Naive thymus-derived CD4-positive, alpha-beta T cell (primary cell): ENCODE measurements at regions not wholly inside any gene's neighbourhood (a gene's known extent, or its start where the extent isn't known, plus 50 kb on each side); places are given as distances from the start of the nearest gene placed in this dataset.

Source experiments
- ATAC-seq: fragments of 150-1000 bp; cut with Tn5 transposase; 2 replicates; pipeline ENCODE4 v1.10.0; 2021; ENCODE audit warnings: mild to moderate bottlenecking, moderate library complexity
- CTCF ChIA-PET: fragments of 350-600 bp; sonication (Branson Sonifier 250); formaldehyde crosslinking; loops from one replicate; lab custom pipeline; 2021; ENCODE audit warnings: antibody characterized with exemption; lab: Charles Lee
- POLR2A ChIA-PET: fragments of 350-600 bp; sonication (Branson Sonifier 250); formaldehyde crosslinking; loops from one replicate; lab custom pipeline; 2021; ENCODE audit warnings: antibody characterized with exemption, inconsistent platforms; lab: Charles Lee
- DNase-seq, 9 donors: peaks; one replicate each; pipeline versions ENCODE4 v3.0.0 to v3.0.0-alpha.2; 2020 to 2022; ENCODE audit warnings: mixed read lengths in 1 of 9
- H3K27ac ChIP-seq: one replicate; pipeline ENCODE4 v1.7.0; 2013; ENCODE audit warnings: mild to moderate bottlenecking, low read depth, low read length, moderate library complexity
- H3K27me3 ChIP-seq, 2 donors: one replicate each; pipeline ENCODE4 v1.7.0; 2013; ENCODE audit warnings: low read length in 2 of 2, mild to moderate bottlenecking in 2 of 2, moderate library complexity in 2 of 2; ENCODE audit not compliant: control insufficient read depth in 2 of 2, insufficient read depth in 2 of 2
- H3K36me3 ChIP-seq, 3 experiments: 1 replicate in 2 of 3; 2 replicates in 1 of 3; pipeline ENCODE4 v1.7.0; 2013; ENCODE audit warnings: low read length in 3 of 3, mild to moderate bottlenecking in 3 of 3, moderate library complexity in 1 of 3; ENCODE audit not compliant: insufficient read depth in 3 of 3, control insufficient read depth in 2 of 3
- H3K4me1 ChIP-seq, 2 donors: one replicate each; pipeline ENCODE4 v1.7.0; 2013; ENCODE audit warnings: low read length in 2 of 2, mild to moderate bottlenecking in 2 of 2, moderate library complexity in 1 of 2; ENCODE audit not compliant: control insufficient read depth in 2 of 2, insufficient read depth in 2 of 2
- H3K4me3 ChIP-seq: 2 replicates; pipeline ENCODE4 v1.7.0; 2013; ENCODE audit warnings: mild to moderate bottlenecking, low read length
- H3K9me3 ChIP-seq, 3 experiments: 1 replicate in 2 of 3; 2 replicates in 1 of 3; pipeline ENCODE4 v1.7.0; 2013; ENCODE audit warnings: low read length in 3 of 3; ENCODE audit not compliant: control insufficient read depth in 2 of 3
- H3K27ac Mint-ChIP-seq, 9 donors: one replicate each; pipeline ENCODE4 v1.8.0; 2020 to 2022; ENCODE audit warnings: mixed read lengths in 9 of 9, mild to moderate bottlenecking in 8 of 9, moderate library complexity in 5 of 9, inconsistent platforms in 2 of 9
- H3K27me3 Mint-ChIP-seq, 5 donors: one replicate each; pipeline ENCODE4 v1.8.0; 2021 to 2022; ENCODE audit warnings: mixed read lengths in 5 of 5, mild to moderate bottlenecking in 1 of 5
- H3K36me3 Mint-ChIP-seq, 5 donors: one replicate each; pipeline ENCODE4 v1.8.0; 2020 to 2022; ENCODE audit warnings: mixed read lengths in 5 of 5, mild to moderate bottlenecking in 3 of 5, inconsistent platforms in 1 of 5
- H3K4me1 Mint-ChIP-seq, 7 donors: one replicate each; pipeline ENCODE4 v1.8.0; 2020 to 2022; ENCODE audit warnings: mixed read lengths in 7 of 7, mild to moderate bottlenecking in 3 of 7, inconsistent platforms in 1 of 7
- H3K4me3 Mint-ChIP-seq, 10 donors: one replicate each; pipeline ENCODE4 v1.8.0; 2020 to 2022; ENCODE audit warnings: mild to moderate bottlenecking in 10 of 10, mixed read lengths in 10 of 10, moderate library complexity in 6 of 10, inconsistent platforms in 2 of 10
- H3K9me3 Mint-ChIP-seq, 11 donors: one replicate each; pipeline ENCODE4 v1.8.0; 2020 to 2022; ENCODE audit warnings: mixed read lengths in 11 of 11, mild to moderate bottlenecking in 4 of 11, inconsistent platforms in 1 of 11, moderate library complexity in 1 of 11
- intact Hi-C, 2 donors: fragments of 100-400 bp; cut with micrococcal nuclease; formaldehyde crosslinking; loops; one replicate each; pipeline ENCODE4 v1.15.1; 2023

DNA sequence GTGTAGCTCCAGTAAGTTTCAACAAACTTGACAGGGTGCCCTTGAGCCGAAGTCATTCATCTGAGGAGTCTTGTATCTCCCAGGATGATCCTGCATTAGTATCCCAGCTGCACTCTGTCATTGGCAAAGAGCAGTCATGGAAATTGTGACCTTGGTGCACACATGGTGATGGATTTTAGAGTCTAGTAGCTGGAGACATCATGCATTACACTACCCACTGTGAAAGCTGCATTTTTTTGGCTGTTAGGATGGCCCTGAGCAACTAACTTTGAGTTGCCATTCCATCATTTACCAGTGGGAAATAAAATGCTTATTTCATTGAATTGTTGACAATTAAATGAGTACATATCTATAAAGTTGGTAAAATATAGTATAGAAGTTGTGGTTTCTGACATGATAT is 552.6 kb upstream of the CBLB start:
- H3K9me3 Mint-ChIP-seq, result peaks cover 0 to 15% (median 0%) of the 10 kb centered on the region in 11 donors
- Histone ChIP-seq H3K9me3 (no peaks in the 10 kb centered on the region), H3K4me1 (peaks cover 0 to 8% of the 10 kb centered on the region in 2 donors), H3K27ac (no peak overlapping the region), H3K27me3 (no peaks in the 10 kb centered on the region), H3K36me3 (no peaks in the 10 kb centered on the region), H3K4me3 (no peak overlapping the region)
- no peak overlapping the region for H3K27ac Mint-ChIP-seq
- ChIA-PET POLR2A (no interaction called here), CTCF (no interaction called here)
- no peaks in the 10 kb centered on the region for H3K27me3 Mint-ChIP-seq
- intact Hi-C loops, result loop anchor here in 1 of 2 donors (10.0 kb wide), 1 partner anchor 247 kb away; no protein-coding TSS in a partner anchor
- H3K36me3 Mint-ChIP-seq, result peaks cover 0 to 8% (median 0%) of the 10 kb centered on the region in 5 donors
- H3K4me1 Mint-ChIP-seq, result peaks cover 0 to 26% (median 8%) of the 10 kb centered on the region in 7 donors
- H3K4me3 Mint-ChIP-seq, result no peak overlapping the region
- DNase-seq (no peak), ATAC-seq (no peak)

DNA sequence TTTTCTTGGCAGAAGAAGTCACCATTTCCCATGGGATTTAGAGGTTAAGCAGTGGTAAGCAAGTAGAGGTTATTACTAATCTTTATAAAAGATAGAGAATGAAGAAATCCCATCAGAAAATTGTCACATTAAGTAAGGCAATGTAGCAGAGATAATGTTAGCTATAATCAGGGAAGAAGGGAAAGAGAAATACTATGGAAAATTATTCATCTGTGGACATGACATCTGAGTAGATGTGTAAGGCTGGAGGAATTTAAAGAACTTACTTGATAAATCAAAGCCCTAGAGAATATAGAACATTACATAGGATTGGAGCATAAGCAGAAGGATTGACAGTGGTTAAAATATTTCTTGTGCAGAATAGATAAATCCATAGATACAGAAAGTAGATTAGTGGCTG is 553.1 kb upstream of the CBLB start:
- no peaks in the 10 kb centered on the region for H3K36me3 ChIP-seq
- no peaks in the 10 kb centered on the region for H3K9me3 ChIP-seq
- no peak overlapping the region for H3K4me3 ChIP-seq
- ChIA-PET POLR2A (no interaction called here), CTCF (no interaction called here)
- Mint-ChIP-seq H3K9me3 (peaks cover 0 to 15% (median 0%) of the 10 kb centered on the region in 11 donors), H3K27ac (no peak overlapping the region), H3K4me1 (peaks cover 0 to 26% (median 8%) of the 10 kb centered on the region in 7 donors), H3K4me3 (no peak overlapping the region), H3K27me3 (no peaks in the 10 kb centered on the region), H3K36me3 (peaks cover 0 to 8% (median 0%) of the 10 kb centered on the region in 5 donors)
- ATAC-seq, result no peak
- H3K27ac ChIP-seq, result no peak overlapping the region
- intact Hi-C loops, result loop anchor here in 1 of 2 donors (10.0 kb wide), 1 partner anchor 247 kb away; no protein-coding TSS in a partner anchor
- peaks cover 0 to 8% of the 10 kb centered on the region in 2 donors for H3K4me1 ChIP-seq
- DNase-seq, result no peak
- no peaks in the 10 kb centered on the region for H3K27me3 ChIP-seq

DNA sequence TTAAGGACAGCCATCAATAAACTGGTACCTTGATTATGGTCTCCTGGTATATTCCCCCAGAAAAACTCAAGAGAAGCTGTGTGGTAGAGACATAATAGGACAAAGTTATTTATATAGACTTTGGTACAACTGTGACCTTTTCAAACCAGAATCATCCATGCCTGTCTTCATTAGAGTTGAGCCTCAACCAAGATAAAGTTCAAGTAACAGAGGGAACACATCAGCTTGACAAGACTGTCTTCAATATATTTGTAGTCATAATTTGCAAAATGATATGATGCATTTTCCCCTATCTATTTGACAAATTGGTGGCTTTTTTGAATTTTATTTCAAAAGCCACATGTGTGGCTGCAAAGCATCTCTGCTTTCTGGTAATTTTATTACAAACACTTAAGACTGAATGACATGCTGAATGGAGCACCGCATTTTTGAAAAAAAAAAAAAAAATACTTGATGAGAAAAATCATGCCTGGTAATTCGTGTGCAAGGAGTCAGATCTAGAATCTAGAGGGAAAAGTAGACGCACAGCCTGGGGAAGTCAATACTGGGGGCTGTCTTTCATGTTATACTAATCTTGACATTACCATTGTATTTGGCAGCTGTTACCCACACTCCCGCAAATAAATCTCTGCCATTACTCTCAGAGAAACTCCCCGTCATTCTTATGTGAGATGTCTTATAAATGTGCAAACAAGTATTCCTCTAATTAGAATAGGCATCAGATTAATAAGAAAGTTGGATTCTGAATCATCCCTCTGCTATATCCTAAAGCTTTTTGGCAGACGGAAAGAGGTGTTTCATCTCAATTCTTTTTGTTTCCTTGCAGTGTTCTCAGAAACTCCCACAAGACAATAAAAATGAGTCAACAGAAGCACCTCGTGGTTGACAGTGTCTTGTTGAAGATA is 554.8 kb upstream of the CBLB start:
- Mint-ChIP-seq H3K27ac (peak overlapping the region in 1 of 9 donors; percentile 24), H3K4me3 (peak overlapping the region in 1 of 10 donors; percentile 54), H3K27me3 (no peaks in the 10 kb centered on the region), H3K9me3 (peaks cover 0 to 14% (median 0%) of the 10 kb centered on the region in 11 donors), H3K4me1 (peaks cover 0 to 32% (median 8%) of the 10 kb centered on the region in 7 donors), H3K36me3 (peaks cover 0 to 11% (median 0%) of the 10 kb centered on the region in 5 donors)
- Histone ChIP-seq H3K9me3 (no peaks in the 10 kb centered on the region), H3K4me3 (no peak overlapping the region), H3K27me3 (no peaks in the 10 kb centered on the region), H3K4me1 (peaks cover 0 to 8% of the 10 kb centered on the region in 2 donors), H3K27ac (no peak overlapping the region), H3K36me3 (no peaks in the 10 kb centered on the region)
- ATAC-seq (no peak), DNase-seq (no peak)
- ChIA-PET POLR2A (no interaction called here), CTCF (no interaction called here)
- intact Hi-C loops, result loop anchor here in 1 of 2 donors (10.0 kb wide), 1 partner anchor 249 kb away; no protein-coding TSS in a partner anchor

DNA sequence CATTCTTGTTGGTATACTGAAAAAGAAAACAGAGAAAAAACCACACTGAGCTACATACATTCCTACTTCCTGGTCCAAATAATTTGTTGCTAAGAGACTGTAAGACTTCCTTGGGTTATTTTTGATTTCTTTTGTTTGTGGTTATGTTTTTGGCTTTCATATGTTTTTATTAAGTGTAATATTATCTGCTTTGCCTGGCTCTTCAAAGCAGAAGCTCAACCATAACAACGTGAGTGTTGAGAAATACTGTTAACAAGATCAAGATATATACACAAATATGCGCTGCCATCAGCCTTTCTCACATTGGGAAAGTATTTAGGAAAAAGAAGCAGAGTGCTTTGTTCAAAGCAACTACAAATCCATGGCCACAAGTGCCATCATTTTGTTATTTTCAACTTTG is 556.2 kb upstream of the CBLB start:
- DNase-seq (no peak), ATAC-seq (no peak)
- CTCF ChIA-PET, result interaction anchor here (0.5 kb wide), 1 partner anchor 17 kb away, joined by 3 read pairs; no protein-coding TSS in a partner anchor
- Mint-ChIP-seq H3K4me1 (peaks cover 0 to 38% (median 8%) of the 10 kb centered on the region in 7 donors), H3K9me3 (peaks cover 0 to 14% (median 0%) of the 10 kb centered on the region in 11 donors), H3K27ac (peak overlapping the region in 1 of 9 donors; percentile 15), H3K36me3 (peaks cover 0 to 12% (median 0%) of the 10 kb centered on the region in 5 donors), H3K27me3 (no peaks in the 10 kb centered on the region), H3K4me3 (no peak overlapping the region)
- no peaks in the 10 kb centered on the region for H3K27me3 ChIP-seq
- H3K4me1 ChIP-seq, result peaks cover 0 to 8% of the 10 kb centered on the region in 2 donors
- POLR2A ChIA-PET, result no interaction called here
- no peak overlapping the region for H3K27ac ChIP-seq
- no peaks in the 10 kb centered on the region for H3K9me3 ChIP-seq
- no peak overlapping the region for H3K4me3 ChIP-seq
- H3K36me3 ChIP-seq, result no peaks in the 10 kb centered on the region
- intact Hi-C loops, result loop anchor here in 1 of 2 donors (5.0 to 10.0 kb wide), 2 partner anchors 93 to 250 kb away; no protein-coding TSS in a partner anchor

DNA sequence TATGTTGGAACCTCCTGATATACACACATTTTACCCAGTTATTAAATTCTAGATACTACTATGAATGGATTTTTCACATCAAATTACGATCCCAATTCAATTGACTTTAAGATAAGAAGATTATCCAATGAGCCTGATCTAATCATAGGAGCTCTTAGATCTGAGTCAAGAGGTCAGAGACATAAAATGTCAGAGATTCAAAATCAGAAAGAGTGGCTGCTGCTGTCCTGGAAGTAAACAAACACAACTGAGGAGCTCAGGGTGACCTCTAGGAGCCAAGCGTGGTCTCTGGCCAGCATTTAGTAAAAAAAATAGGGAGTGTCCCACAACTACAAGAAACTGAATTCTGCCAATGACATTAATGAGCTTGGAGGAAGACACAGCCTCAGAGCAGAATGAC is 557.1 kb upstream of the CBLB start:
- H3K4me3 ChIP-seq, result no peak overlapping the region
- Mint-ChIP-seq H3K27me3 (no peaks in the 10 kb centered on the region), H3K27ac (no peak overlapping the region), H3K4me1 (peaks cover 0 to 38% (median 8%) of the 10 kb centered on the region in 7 donors), H3K36me3 (peaks cover 0 to 10% (median 0%) of the 10 kb centered on the region in 5 donors), H3K4me3 (no peak overlapping the region), H3K9me3 (peaks cover 0 to 11% (median 0%) of the 10 kb centered on the region in 11 donors)
- ChIA-PET CTCF (interaction anchor here (0.5 kb wide), 1 partner anchor 16 kb away, joined by 3 read pairs; no protein-coding TSS in a partner anchor), POLR2A (no interaction called here)
- no peak for DNase-seq
- no peak for ATAC-seq
- no peak overlapping the region for H3K27ac ChIP-seq
- H3K27me3 ChIP-seq, result no peaks in the 10 kb centered on the region
- intact Hi-C loops, result loop anchor here in 1 of 2 donors (5.0 to 10.0 kb wide), 2 partner anchors 94 to 251 kb away; no protein-coding TSS in a partner anchor
- peaks cover 0 to 8% of the 10 kb centered on the region in 2 donors for H3K4me1 ChIP-seq
- no peaks in the 10 kb centered on the region for H3K9me3 ChIP-seq
- no peaks in the 10 kb centered on the region for H3K36me3 ChIP-seq

DNA sequence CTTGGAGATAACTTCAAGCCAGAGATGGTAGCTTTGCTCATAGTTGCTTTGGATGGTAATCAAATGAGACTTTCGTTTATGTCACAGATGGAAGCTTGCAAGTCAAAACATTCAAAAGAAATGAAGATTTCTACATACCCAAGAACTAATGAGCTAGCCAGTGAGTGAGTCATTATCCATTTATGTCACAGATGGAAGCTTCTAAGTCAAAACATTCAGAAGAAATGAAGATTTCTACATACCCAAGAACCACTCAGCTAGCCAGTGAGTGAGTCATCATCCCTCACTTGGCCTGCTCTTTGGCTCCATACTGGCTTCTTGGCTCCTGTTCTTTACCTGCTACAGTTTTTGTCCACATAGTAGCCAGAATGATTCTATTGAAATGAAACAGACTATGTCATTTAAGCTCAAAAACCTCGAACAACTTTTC is 559.8 kb upstream of the CBLB start:
- ChIA-PET POLR2A (no interaction called here), CTCF (no interaction called here)
- Histone ChIP-seq H3K9me3 (no peaks in the 10 kb centered on the region), H3K4me1 (peaks cover 0 to 8% of the 10 kb centered on the region in 2 donors), H3K27me3 (no peaks in the 10 kb centered on the region), H3K27ac (no peak overlapping the region), H3K36me3 (no peaks in the 10 kb centered on the region), H3K4me3 (no peak overlapping the region)
- Mint-ChIP-seq H3K36me3 (peaks cover 0 to 5% (median 0%) of the 10 kb centered on the region in 5 donors), H3K4me3 (no peak overlapping the region), H3K4me1 (peaks cover 0 to 34% (median 8%) of the 10 kb centered on the region in 7 donors), H3K27ac (no peak overlapping the region), H3K27me3 (no peaks in the 10 kb centered on the region), H3K9me3 (peaks cover 0 to 3% (median 0%) of the 10 kb centered on the region in 11 donors)
- ATAC-seq (no peak), DNase-seq (peak in 1 of 9 donors; percentile 34)
- intact Hi-C loops, result loop anchor here in 1 of 2 donors (5.0 to 10.0 kb wide), 2 partner anchors 96 to 254 kb away; no protein-coding TSS in a partner anchor
